K562 (cell line): ENCODE measurements at regions not wholly inside any gene's neighbourhood (a gene's known extent, or its start where the extent isn't known, plus 50 kb on each side); places are given as distances from the start of the nearest gene placed in this dataset.

Experiments
- ATAC-seq: fragments of 200-7000 bp; cut with Tn5 transposase; 3 replicates; pipeline ENCODE4 v1.9.1; 2020; ENCODE audit warnings: moderate library complexity
- BruUV-seq: library from RNA; stranded (reverse); fragments of 400-500 nt; replicated peaks from 2 replicates; lab custom pipeline; 2021; lab: Mats Ljungman, UMichigan
- CTCF ChIA-PET: fragments of 300-600 bp; formaldehyde crosslinking; extraction: SDS; loops from one replicate; lab custom pipeline; 2021; ENCODE audit warnings: low intra/inter-chr PET ratio; lab: Yijun Ruan, JAX
- POLR2A ChIA-PET: fragments of 300-600, 350-650 bp; sonication (Branson Sonifier 250); formaldehyde crosslinking; extraction: SDS; loops from one replicate; lab custom pipeline; 2021; ENCODE audit warnings: antibody characterized with exemption, inconsistent platforms; lab: Yijun Ruan, JAX
- DNase-seq, 4 experiments: peaks; one replicate each; pipeline versions ENCODE4 v3.0.0 to v3.0.0-alpha.2; 2011 to 2018; ENCODE audit warnings: low spot score in 3 of 4, mixed read lengths in 3 of 4; ENCODE audit errors: extremely low read depth in 1 of 4
- FAIRE-seq: peaks from 2 replicates; lab custom pipeline; 2011; peaks lifted over from hg19 to GRCh38; lab: Jason Lieb, UNC
- H2AFZ ChIP-seq: 2 replicates; pipeline ENCODE4 v1.6.0; 2011; ENCODE audit warnings: low read depth, low read length, control low read depth, inconsistent platforms
- H3K27ac ChIP-seq: fragments of 200-600 bp; 3 replicates; pipeline ENCODE4 v1.8.0; 2011; ENCODE audit warnings: low read depth, mild to moderate bottlenecking, control low read depth, inconsistent platforms, low read length, moderate library complexity, mixed read lengths; ENCODE audit errors: extremely low read depth
- H3K27me3 ChIP-seq, 2 experiments: fragments of 300-600 bp in 1 of 2; 2 replicates in 1 of 2; 3 replicates in 1 of 2; pipeline versions ENCODE4 v1.6.0 to v1.8.0; 2011; ENCODE audit warnings: inconsistent platforms in 2 of 2, low read length in 2 of 2, mild to moderate bottlenecking in 1 of 2, mixed read lengths in 1 of 2, moderate library complexity in 1 of 2; ENCODE audit not compliant: control insufficient read depth in 2 of 2, insufficient read depth in 2 of 2
- H3K36me3 ChIP-seq: fragments of 300-600 bp; 3 replicates; pipeline ENCODE4 v1.8.0; 2011; ENCODE audit warnings: mild to moderate bottlenecking, low read length, inconsistent platforms; ENCODE audit not compliant: control insufficient read depth, insufficient read depth
- H3K4me1 ChIP-seq, 2 experiments: fragments of 200-600 bp in 1 of 2; replicated peaks in 1 of 2; 2 replicates in 1 of 2; 3 replicates in 1 of 2; pipeline versions ENCODE4 v1.5.1 to v1.8.0; 2011; ENCODE audit warnings: inconsistent platforms in 2 of 2, low read length in 2 of 2, mild to moderate bottlenecking in 1 of 2, mixed read lengths in 1 of 2, moderate library complexity in 1 of 2; ENCODE audit not compliant: control insufficient read depth in 2 of 2, insufficient read depth in 2 of 2
- H3K4me2 ChIP-seq: 2 replicates; pipeline ENCODE4 v1.6.1; 2011; ENCODE audit warnings: low read length, control low read depth, inconsistent platforms, mixed read lengths; ENCODE audit not compliant: insufficient read depth
- H3K4me3 ChIP-seq: fragments of 200-600 bp; sonication (generic), shearing (Covaris generic); 2 replicates; pipeline ENCODE4 v1.5.1; 2016; ENCODE audit warnings: control low read depth, inconsistent platforms
- H3K79me2 ChIP-seq: fragments of 200-600 bp; 3 replicates; pipeline ENCODE4 v1.8.0; 2011; ENCODE audit warnings: low read length, inconsistent platforms; ENCODE audit not compliant: control insufficient read depth, insufficient read depth
- H3K9ac ChIP-seq, 2 experiments: 2 replicates each; pipeline versions ENCODE4 v1.6.0 to v1.6.1; 2011; ENCODE audit warnings: low read depth in 2 of 2, low read length in 2 of 2, control low read depth in 1 of 2, inconsistent platforms in 1 of 2, mild to moderate bottlenecking in 1 of 2, mixed read lengths in 1 of 2; ENCODE audit not compliant: insufficient read depth in 1 of 2
- H3K9me1 ChIP-seq: one replicate; pipeline ENCODE4 v1.6.0; 2011; ENCODE audit warnings: inconsistent platforms, mild to moderate bottlenecking, low read length, moderate library complexity; ENCODE audit not compliant: control insufficient read depth, insufficient read depth
- H3K9me3 ChIP-seq: replicated peaks from 2 replicates; pipeline ENCODE4 v1.5.1; 2011; ENCODE audit warnings: low read depth, low read length, inconsistent platforms; ENCODE audit not compliant: control insufficient read depth, insufficient read depth
- H4K20me1 ChIP-seq: replicated peaks from 2 replicates; pipeline ENCODE4 v1.6.1; 2011; ENCODE audit warnings: low read length, inconsistent platforms, mixed read lengths; ENCODE audit not compliant: control insufficient read depth, insufficient read depth
- ATF1 ChIP-seq, 2 experiments: fragments of 450-650 bp in 1 of 2; IDR thresholded peaks; 2 replicates each; pipeline ENCODE4 v1.6.1; 2016; ENCODE audit warnings: missing compliant biosample characterization in 1 of 2, missing genetic modification characterization in 1 of 2
- BCOR ChIP-seq: fragments of 450-650 bp; IDR thresholded peaks from 2 replicates; pipeline ENCODE4 v1.6.1; 2016
- CHAMP1 ChIP-seq: fragments of 450-650 bp; IDR thresholded peaks from 2 replicates; pipeline ENCODE4 v1.6.1; 2016; ENCODE audit warnings: mild to moderate bottlenecking
- IRF9 ChIP-seq: fragments of 450-650 bp; IDR thresholded peaks from 2 replicates; pipeline ENCODE4 v1.6.1; 2016; ENCODE audit warnings: missing biosample characterization, missing genetic modification characterization
- KDM5B ChIP-seq: fragments of 200-600 bp; sonication (generic); IDR thresholded peaks from 2 replicates; pipeline ENCODE4 v1.6.1; 2012; ENCODE audit warnings: low read depth, mild to moderate bottlenecking, moderate library complexity, low read length, control low read depth, inconsistent platforms; ENCODE audit not compliant: insufficient replicate concordance
- NR4A1 ChIP-seq, 2 experiments: fragments of 250-450 bp in 1 of 2; fragments of 450-650 bp in 1 of 2; sonication (Bioruptor Pico) in 1 of 2; IDR thresholded peaks; 2 replicates each; pipeline versions ENCODE4 v1.4.0 to v1.6.1; 2016 to 2020; ENCODE audit warnings: mild to moderate bottlenecking in 2 of 2, missing compliant biosample characterization in 1 of 2, missing genetic modification characterization in 1 of 2, moderate library complexity in 1 of 2
- PRMT5 ChIP-seq: sonication (generic); formaldehyde crosslinking; IDR thresholded peaks from 2 replicates; pipeline ENCODE4 v1.5.0; 2020; ENCODE audit warnings: missing genetic modification reagents
- RBM25 ChIP-seq: fragments of 200-400 bp; formaldehyde crosslinking; IDR thresholded peaks from 2 replicates; pipeline ENCODE4 v1.6.1; 2018; ENCODE audit warnings: low read length, low read depth, moderate library complexity; ENCODE audit not compliant: severe bottlenecking
- SOX6 ChIP-seq: fragments of 450-650 bp; IDR thresholded peaks from 2 replicates; pipeline ENCODE4 v1.6.1; 2014; ENCODE audit warnings: mild to moderate bottlenecking
- SRSF9 ChIP-seq: fragments of 200-400 bp; formaldehyde crosslinking; IDR thresholded peaks from 2 replicates; pipeline ENCODE4 v1.6.1; 2017; ENCODE audit warnings: low read depth, low read length, borderline replicate concordance
- TAF15 ChIP-seq: fragments of 200-400 bp; formaldehyde crosslinking; IDR thresholded peaks from 2 replicates; pipeline ENCODE4 v1.6.1; 2017; ENCODE audit warnings: mild to moderate bottlenecking, low read depth, low read length, moderate library complexity
- ZNF592 ChIP-seq: fragments of 450-650 bp; IDR thresholded peaks from 2 replicates; pipeline ENCODE4 v1.6.1; 2017; ENCODE audit warnings: antibody characterized with exemption, mild to moderate bottlenecking
- WGBS: fragments of 100-300 bp; shearing (Covaris generic); methylation state at CpG from one replicate; pipeline ENCODE4 v1.1.6; 2016; ENCODE audit warnings: low coverage, mixed read lengths; ENCODE audit not compliant: insufficient coverage; ENCODE audit errors: missing lambda C conversion rate; 5-methylcytosine and 5-hydroxymethylcytosine counted together
- in situ Hi-C: fragments of 300-500 bp; cut with MboI; formaldehyde crosslinking; loops from 4 replicates; pipeline ENCODE4 v1.15.0; 2018; ENCODE audit warnings: inconsistent platforms, mixed read lengths
- intact Hi-C: fragments of 100-400 bp; cut with micrococcal nuclease; formaldehyde crosslinking; loops from 2 replicates; pipeline ENCODE4 v1.14.2; 2022

- in situ Hi-C loops (no loop called here), intact Hi-C loops (no loop called here)
- Histone ChIP-seq H3K9me1 (no peaks in the 10 kb centered on the region), H3K4me1 (peaks cover 10 to 29% of the 10 kb centered on the region in 2 experiments; a peak in 4 of 5 replicates), H3K4me3 (no peak overlapping the region), H3K27me3 (no peaks in the 10 kb centered on the region), H3K9ac (peak overlapping the region; percentile 18 to 46; a peak in 2 of 4 replicates), H3K36me3 (no peaks in the 10 kb centered on the region), H3K27ac (peak overlapping the region; percentile 35; the same call in 1 of the 3 replicates), H3K9me3 (peaks cover 14% of the 10 kb centered on the region; the same call in 1 of the 2 replicates), H4K20me1 (no peaks in the 10 kb centered on the region), H3K79me2 (no peaks in the 10 kb centered on the region), H2AFZ (peak overlapping the region; percentile 93), H3K4me2 (peak overlapping the region; percentile 17; the same call in 1 of the 2 replicates)
- no TSS peak for BruUV-seq
- ATAC-seq (peak; percentile 69), FAIRE-seq (peak; percentile 37), DNase-seq (peak in 1 of 4 experiments; percentile 45)
- CTCF ChIA-PET = no interaction called here
- WGBS = 47% methylated on average over 10 of the region's 10 CpGs
- POLR2A ChIA-PET = interaction anchor here (0.7 to 1.9 kb wide), 2 partner anchors 69 to 241 kb away, joined by 3 to 7 read pairs; no protein-coding TSS in a partner anchor
- no peak for TF ChIP-seq PRMT5 (CRISPR knock-in tag)
- peak; percentile 46 for TF ChIP-seq RBM25
- no peak for TF ChIP-seq SRSF9
- no peak for TF ChIP-seq SOX6
- TF ChIP-seq IRF9 (tag) = no peak
- no peak for TF ChIP-seq CHAMP1
- no peak for TF ChIP-seq KDM5B
- TF ChIP-seq TAF15 = no peak
- TF ChIP-seq ATF1 (CRISPR knock-in tag; IDR thresholded peaks at IDR 0.05) = no peak
- TF ChIP-seq ATF1 (tag; IDR thresholded peaks at IDR 0.05) = no peak
- no peak for TF ChIP-seq NR4A1 (CRISPR knock-in tag; IDR thresholded peaks at IDR 0.05)
- TF ChIP-seq NR4A1 (tag; IDR thresholded peaks at IDR 0.05) = 0 out of 2 replicates have a peak, but pooled peaks have one; percentile 32
- TF ChIP-seq BCOR = peak; percentile 54; the same call in 1 of the 2 replicates
- TF ChIP-seq ZNF592 = peak; percentile 13; the same call in 1 of the 2 replicates
These were observed 226.3 kb upstream of the DTNBP1 start for GRCh38 chr6:15888798-15889772.
